SJSA1 (cell line): ENCODE measurements at regions not wholly inside any gene's neighbourhood (a gene's known extent, or its start where the extent isn't known, plus 50 kb on each side); places are given as distances from the start of the nearest gene placed in this dataset.

Experiments used
- DNase-seq, 2 experiments: peaks; one replicate each; pipeline ENCODE4 v3.0.0-alpha.2; 2015 to 2020; ENCODE audit warnings: low spot score in 2 of 2, low read depth in 1 of 2
- H3K27ac ChIP-seq: fragments of 250-450 bp; sonication (Bioruptor Pico); 2 replicates; pipeline ENCODE4 v1.5.1; 2020; ENCODE audit warnings: mild to moderate bottlenecking, moderate library complexity
- H3K27me3 ChIP-seq: fragments of 250-450 bp; sonication (Bioruptor Pico); replicated peaks from 2 replicates; pipeline ENCODE4 v1.5.1; 2020; ENCODE audit warnings: mild to moderate bottlenecking, moderate library complexity
- H3K36me3 ChIP-seq: fragments of 250-450 bp; sonication (Bioruptor Pico); 2 replicates; pipeline ENCODE4 v1.5.1; 2020; ENCODE audit warnings: mild to moderate bottlenecking
- H3K4me1 ChIP-seq: fragments of 250-450 bp; sonication (Bioruptor Pico); replicated peaks from 2 replicates; pipeline ENCODE4 v1.6.1; 2021; ENCODE audit warnings: mild to moderate bottlenecking
- H3K4me3 ChIP-seq: fragments of 250-450 bp; sonication (Bioruptor Pico); 2 replicates; pipeline ENCODE4 v1.5.1; 2020; ENCODE audit warnings: mild to moderate bottlenecking
- H3K9me3 ChIP-seq: fragments of 250-450 bp; sonication (Bioruptor Pico); replicated peaks from 2 replicates; pipeline ENCODE4 v1.5.1; 2020; ENCODE audit warnings: mild to moderate bottlenecking

- Histone ChIP-seq H3K27ac (no peak overlapping the region), H3K9me3 (no peaks in the 10 kb centered on the region), H3K4me3 (no peak overlapping the region), H3K27me3 (no peaks in the 10 kb centered on the region), H3K4me1 (no peaks in the 10 kb centered on the region), H3K36me3 (no peaks in the 10 kb centered on the region)
- no peak for DNase-seq
These were observed 61.6 kb downstream of the GADD45G start for GRCh38 chr9:89666364-89666763.

GRCh38 chr9:89666950-89667349 is 62.1 kb downstream of the GADD45G start:
- DNase-seq = no peak
- H3K27ac ChIP-seq = no peak overlapping the region
- no peaks in the 10 kb centered on the region for H3K9me3 ChIP-seq
- H3K36me3 ChIP-seq = no peaks in the 10 kb centered on the region
- H3K27me3 ChIP-seq = no peaks in the 10 kb centered on the region
- no peaks in the 10 kb centered on the region for H3K4me1 ChIP-seq
- no peak overlapping the region for H3K4me3 ChIP-seq

GRCh38 chr9:89667726-89668125 is 62.9 kb downstream of the GADD45G start:
- Histone ChIP-seq H3K36me3 (no peaks in the 10 kb centered on the region), H3K4me3 (no peak overlapping the region), H3K27ac (no peak overlapping the region), H3K27me3 (no peaks in the 10 kb centered on the region), H3K9me3 (no peaks in the 10 kb centered on the region), H3K4me1 (no peaks in the 10 kb centered on the region)
- no peak for DNase-seq

- Histone ChIP-seq H3K36me3 (no peaks in the 10 kb centered on the region), H3K9me3 (no peaks in the 10 kb centered on the region), H3K27ac (no peak overlapping the region), H3K27me3 (no peaks in the 10 kb centered on the region), H3K4me3 (no peak overlapping the region), H3K4me1 (no peaks in the 10 kb centered on the region)
- no peak for DNase-seq
These were observed 63.5 kb downstream of the GADD45G start for GRCh38 chr9:89668216-89668865.

- H3K27ac ChIP-seq = no peak overlapping the region
- no peak overlapping the region for H3K4me3 ChIP-seq
- H3K9me3 ChIP-seq = no peaks in the 10 kb centered on the region
- H3K4me1 ChIP-seq = no peaks in the 10 kb centered on the region
- no peak for DNase-seq
- H3K27me3 ChIP-seq = no peaks in the 10 kb centered on the region
- H3K36me3 ChIP-seq = no peaks in the 10 kb centered on the region
These were observed 64.0 kb downstream of the GADD45G start for GRCh38 chr9:89668866-89669246.

GRCh38 chr9:89669361-89669842 is 64.6 kb downstream of the GADD45G start:
- Histone ChIP-seq H3K9me3 (no peaks in the 10 kb centered on the region), H3K4me1 (no peaks in the 10 kb centered on the region), H3K27me3 (no peaks in the 10 kb centered on the region), H3K27ac (no peak overlapping the region), H3K36me3 (no peaks in the 10 kb centered on the region), H3K4me3 (no peak overlapping the region)
- DNase-seq = no peak

- Histone ChIP-seq H3K27ac (no peak overlapping the region), H3K4me3 (no peak overlapping the region), H3K27me3 (no peaks in the 10 kb centered on the region), H3K4me1 (no peaks in the 10 kb centered on the region), H3K36me3 (no peaks in the 10 kb centered on the region), H3K9me3 (no peaks in the 10 kb centered on the region)
- no peak for DNase-seq
These were observed 65.3 kb downstream of the GADD45G start for GRCh38 chr9:89670114-89670513.

GRCh38 chr9:89670801-89671434 is 66.1 kb downstream of the GADD45G start:
- H3K27me3 ChIP-seq = no peaks in the 10 kb centered on the region
- no peak for DNase-seq
- no peaks in the 10 kb centered on the region for H3K4me1 ChIP-seq
- no peaks in the 10 kb centered on the region for H3K9me3 ChIP-seq
- no peak overlapping the region for H3K27ac ChIP-seq
- H3K4me3 ChIP-seq = no peak overlapping the region
- H3K36me3 ChIP-seq = no peaks in the 10 kb centered on the region

- Histone ChIP-seq H3K27me3 (no peaks in the 10 kb centered on the region), H3K36me3 (no peaks in the 10 kb centered on the region), H3K27ac (no peak overlapping the region), H3K4me3 (no peak overlapping the region), H3K4me1 (no peaks in the 10 kb centered on the region), H3K9me3 (no peaks in the 10 kb centered on the region)
- no peak for DNase-seq
These were observed 69.8 kb downstream of the GADD45G start for GRCh38 chr9:89674667-89675057.

- Histone ChIP-seq H3K4me1 (no peaks in the 10 kb centered on the region), H3K4me3 (no peak overlapping the region), H3K27ac (no peak overlapping the region), H3K9me3 (no peaks in the 10 kb centered on the region), H3K27me3 (no peaks in the 10 kb centered on the region), H3K36me3 (no peaks in the 10 kb centered on the region)
- no peak for DNase-seq
These were observed 70.4 kb downstream of the GADD45G start for GRCh38 chr9:89675058-89675742.

GRCh38 chr9:89676281-89676680 is 71.5 kb downstream of the GADD45G start:
- H3K9me3 ChIP-seq = no peaks in the 10 kb centered on the region
- H3K27ac ChIP-seq = no peak overlapping the region
- no peak overlapping the region for H3K4me3 ChIP-seq
- no peaks in the 10 kb centered on the region for H3K36me3 ChIP-seq
- no peaks in the 10 kb centered on the region for H3K27me3 ChIP-seq
- no peak for DNase-seq
- no peaks in the 10 kb centered on the region for H3K4me1 ChIP-seq

- no peak overlapping the region for H3K27ac ChIP-seq
These were observed 73.0 kb downstream of the GADD45G start for GRCh38 chr9:89677702-89678395.

GRCh38 chr9:89678396-89679015 is 73.7 kb downstream of the GADD45G start:
- Histone ChIP-seq H3K27me3 (no peaks in the 10 kb centered on the region), H3K9me3 (no peaks in the 10 kb centered on the region), H3K36me3 (no peaks in the 10 kb centered on the region), H3K4me1 (no peaks in the 10 kb centered on the region), H3K27ac (no peak overlapping the region), H3K4me3 (no peak overlapping the region)
- no peak for DNase-seq

More at GRCh38 chr9:89677702-89678395, 73.0 kb downstream of the GADD45G start:
- no peaks in the 10 kb centered on the region for H3K27me3 ChIP-seq
- no peaks in the 10 kb centered on the region for H3K4me1 ChIP-seq
- no peaks in the 10 kb centered on the region for H3K36me3 ChIP-seq
- no peak overlapping the region for H3K4me3 ChIP-seq
- DNase-seq = no peak
- no peaks in the 10 kb centered on the region for H3K9me3 ChIP-seq
